ENCODE measurements at regions not wholly inside any gene's neighbourhood (a gene's known extent, or its start where the extent isn't known, plus 50 kb on each side); places are given as distances from the start of the nearest gene placed in this dataset.

DNA sequence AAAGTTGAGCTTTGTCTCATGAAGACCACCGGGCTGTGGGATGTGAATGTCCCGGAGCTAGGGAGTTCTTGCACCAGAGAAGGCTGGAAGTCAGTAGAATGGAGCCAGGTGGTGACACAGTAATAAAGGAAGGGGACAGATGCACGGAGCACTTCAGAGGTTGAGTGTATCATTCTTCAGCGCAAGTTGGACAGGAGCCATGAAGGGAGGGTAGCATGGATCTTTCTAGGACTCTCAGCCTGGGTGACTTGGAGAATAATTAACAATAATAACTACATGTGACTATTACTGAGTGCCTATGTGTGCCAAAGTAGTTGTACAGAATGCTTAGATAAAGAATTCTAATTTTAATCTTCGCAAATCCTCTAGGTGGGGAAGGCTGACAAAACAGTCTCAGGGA lies 258.7 kb upstream of the AJAP1 start:
- Histone ChIP-seq H3K4me1 (ENCODE audit: control insufficient read depth in 4 of 4, insufficient read depth in 4 of 4, low read length in 3 of 4) (no peaks in the 10 kb centered on the region), H3K27me3 (ENCODE audit: control insufficient read depth in 4 of 4, insufficient read depth in 4 of 4, low read length in 3 of 4) (peaks cover 0 to 5% (median 0%) of the 10 kb centered on the region in 4 donors), H3K9me3 (ENCODE audit: control insufficient read depth in 4 of 4, low read length in 3 of 4) (peaks cover 1 to 12% (median 7%) of the 10 kb centered on the region in 4 donors), H3K36me3 (ENCODE audit: control insufficient read depth in 4 of 4, insufficient read depth in 3 of 4, low read depth in 1 of 4, low read length in 3 of 4) (no peaks in the 10 kb centered on the region), H3K4me3 (ENCODE audit: low read depth in 1 of 3, low read length in 3 of 3) (no peak overlapping the region), H3K27ac (ENCODE audit: low read depth in 1 of 2, low read length in 2 of 2) (no peak overlapping the region), H3K9ac (ENCODE audit: low read depth in 1 of 2, low read length in 2 of 2) (no peak overlapping the region)
- no peak for TF ChIP-seq FOXA1 (IDR thresholded peaks at IDR 0.05)
- TF ChIP-seq RAD21 (IDR thresholded peaks at IDR 0.05) = no peak
- no peak for TF ChIP-seq HNF4A (conservative IDR thresholded peaks at IDR 0.05)
- TF ChIP-seq, protein P1, sequence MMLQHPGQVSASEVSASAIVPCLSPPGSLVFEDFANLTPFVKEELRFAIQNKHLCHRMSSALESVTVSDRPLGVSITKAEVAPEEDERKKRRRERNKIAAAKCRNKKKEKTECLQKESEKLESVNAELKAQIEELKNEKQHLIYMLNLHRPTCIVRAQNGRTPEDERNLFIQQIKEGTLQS (IDR thresholded peaks at IDR 0.05) = no peak
- no peak for TF ChIP-seq RXRA (IDR thresholded peaks at IDR 0.05)
- TF ChIP-seq, protein P2, sequence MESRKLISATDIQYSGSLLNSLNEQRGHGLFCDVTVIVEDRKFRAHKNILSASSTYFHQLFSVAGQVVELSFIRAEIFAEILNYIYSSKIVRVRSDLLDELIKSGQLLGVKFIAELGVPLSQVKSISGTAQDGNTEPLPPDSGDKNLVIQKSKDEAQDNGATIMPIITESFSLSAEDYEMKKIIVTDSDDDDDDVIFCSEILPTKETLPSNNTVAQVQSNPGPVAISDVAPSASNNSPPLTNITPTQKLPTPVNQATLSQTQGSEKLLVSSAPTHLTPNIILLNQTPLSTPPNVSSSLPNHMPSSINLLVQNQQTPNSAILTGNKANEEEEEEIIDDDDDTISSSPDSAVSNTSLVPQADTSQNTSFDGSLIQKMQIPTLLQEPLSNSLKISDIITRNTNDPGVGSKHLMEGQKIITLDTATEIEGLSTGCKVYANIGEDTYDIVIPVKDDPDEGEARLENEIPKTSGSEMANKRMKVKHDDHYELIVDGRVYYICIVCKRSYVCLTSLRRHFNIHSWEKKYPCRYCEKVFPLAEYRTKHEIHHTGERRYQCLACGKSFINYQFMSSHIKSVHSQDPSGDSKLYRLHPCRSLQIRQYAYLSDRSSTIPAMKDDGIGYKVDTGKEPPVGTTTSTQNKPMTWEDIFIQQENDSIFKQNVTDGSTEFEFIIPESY (IDR thresholded peaks at IDR 0.05) = no peak
- no peak for TF ChIP-seq NR2F2 (IDR thresholded peaks at IDR 0.05)
- TF ChIP-seq GABPA (IDR thresholded peaks at IDR 0.05 in 1 of 2, conservative IDR thresholded peaks at IDR 0.05 in 1 of 2) = no peak
- TF ChIP-seq YY1 (IDR thresholded peaks at IDR 0.05) = no peak
- no peak for TF ChIP-seq EGR1 (IDR thresholded peaks at IDR 0.05; ENCODE audit: low read depth in 2 of 2)
- TF ChIP-seq TAF1 (conservative IDR thresholded peaks at IDR 0.05) = no peak
- TF ChIP-seq, protein P3, sequence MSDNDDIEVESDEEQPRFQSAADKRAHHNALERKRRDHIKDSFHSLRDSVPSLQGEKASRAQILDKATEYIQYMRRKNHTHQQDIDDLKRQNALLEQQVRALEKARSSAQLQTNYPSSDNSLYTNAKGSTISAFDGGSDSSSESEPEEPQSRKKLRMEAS (IDR thresholded peaks at IDR 0.05) = no peak
- no peak for TF ChIP-seq HNF4G (IDR thresholded peaks at IDR 0.05)
- TF ChIP-seq JUND (IDR thresholded peaks at IDR 0.05) = no peak
- 83% methylated on average over 5 of the region's 5 CpGs for WGBS
- no peak for DNase-seq (ENCODE audit: low spot score)

DNA sequence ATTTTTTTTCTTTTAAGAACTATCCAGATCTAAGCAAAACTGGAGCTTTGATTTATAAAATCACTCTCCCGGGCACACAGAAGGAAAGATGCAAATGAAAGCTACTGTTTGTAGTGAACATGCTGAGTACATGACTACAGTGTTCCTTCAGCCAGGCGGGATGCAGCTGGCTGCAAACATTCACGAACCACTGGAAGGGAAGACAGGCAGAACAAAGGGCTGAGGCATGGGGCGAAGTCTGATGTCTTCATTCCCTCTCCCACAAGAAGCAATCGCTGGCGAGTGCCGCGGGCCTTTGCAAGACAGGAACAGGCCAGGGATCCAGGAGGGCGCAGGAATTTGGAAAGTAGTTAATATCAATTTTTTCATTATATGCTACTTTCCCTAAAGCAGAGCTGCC lies 257.9 kb upstream of the AJAP1 start:
- Histone ChIP-seq H3K36me3 (ENCODE audit: control insufficient read depth in 4 of 4, insufficient read depth in 3 of 4, low read depth in 1 of 4, low read length in 3 of 4) (no peaks in the 10 kb centered on the region), H3K4me3 (ENCODE audit: low read depth in 1 of 3, low read length in 3 of 3) (no peak overlapping the region)
- no peak for DNase-seq (ENCODE audit: low spot score)

More for the DNA sequence above, 257.9 kb upstream of the AJAP1 start:
- Histone ChIP-seq H3K4me1 (ENCODE audit: control insufficient read depth in 4 of 4, insufficient read depth in 4 of 4, low read length in 3 of 4) (no peaks in the 10 kb centered on the region), H3K27ac (ENCODE audit: low read depth in 1 of 2, low read length in 2 of 2) (no peak overlapping the region), H3K27me3 (ENCODE audit: control insufficient read depth in 4 of 4, insufficient read depth in 4 of 4, low read length in 3 of 4) (no peaks in the 10 kb centered on the region), H3K9ac (ENCODE audit: low read depth in 1 of 2, low read length in 2 of 2) (no peak overlapping the region), H3K9me3 (ENCODE audit: control insufficient read depth in 4 of 4, low read length in 3 of 4) (peaks cover 1 to 10% (median 6%) of the 10 kb centered on the region in 4 donors)
- TF ChIP-seq HNF4G (IDR thresholded peaks at IDR 0.05) = no peak
- TF ChIP-seq SP1 (IDR thresholded peaks at IDR 0.05) = no peak
- no peak for TF ChIP-seq TAF1 (conservative IDR thresholded peaks at IDR 0.05)
- TF ChIP-seq FOXA1 (IDR thresholded peaks at IDR 0.05) = no peak
- no peak for TF ChIP-seq JUND (IDR thresholded peaks at IDR 0.05)
- no peak for TF ChIP-seq FOXA2 (IDR thresholded peaks at IDR 0.05)
- TF ChIP-seq, protein P4, sequence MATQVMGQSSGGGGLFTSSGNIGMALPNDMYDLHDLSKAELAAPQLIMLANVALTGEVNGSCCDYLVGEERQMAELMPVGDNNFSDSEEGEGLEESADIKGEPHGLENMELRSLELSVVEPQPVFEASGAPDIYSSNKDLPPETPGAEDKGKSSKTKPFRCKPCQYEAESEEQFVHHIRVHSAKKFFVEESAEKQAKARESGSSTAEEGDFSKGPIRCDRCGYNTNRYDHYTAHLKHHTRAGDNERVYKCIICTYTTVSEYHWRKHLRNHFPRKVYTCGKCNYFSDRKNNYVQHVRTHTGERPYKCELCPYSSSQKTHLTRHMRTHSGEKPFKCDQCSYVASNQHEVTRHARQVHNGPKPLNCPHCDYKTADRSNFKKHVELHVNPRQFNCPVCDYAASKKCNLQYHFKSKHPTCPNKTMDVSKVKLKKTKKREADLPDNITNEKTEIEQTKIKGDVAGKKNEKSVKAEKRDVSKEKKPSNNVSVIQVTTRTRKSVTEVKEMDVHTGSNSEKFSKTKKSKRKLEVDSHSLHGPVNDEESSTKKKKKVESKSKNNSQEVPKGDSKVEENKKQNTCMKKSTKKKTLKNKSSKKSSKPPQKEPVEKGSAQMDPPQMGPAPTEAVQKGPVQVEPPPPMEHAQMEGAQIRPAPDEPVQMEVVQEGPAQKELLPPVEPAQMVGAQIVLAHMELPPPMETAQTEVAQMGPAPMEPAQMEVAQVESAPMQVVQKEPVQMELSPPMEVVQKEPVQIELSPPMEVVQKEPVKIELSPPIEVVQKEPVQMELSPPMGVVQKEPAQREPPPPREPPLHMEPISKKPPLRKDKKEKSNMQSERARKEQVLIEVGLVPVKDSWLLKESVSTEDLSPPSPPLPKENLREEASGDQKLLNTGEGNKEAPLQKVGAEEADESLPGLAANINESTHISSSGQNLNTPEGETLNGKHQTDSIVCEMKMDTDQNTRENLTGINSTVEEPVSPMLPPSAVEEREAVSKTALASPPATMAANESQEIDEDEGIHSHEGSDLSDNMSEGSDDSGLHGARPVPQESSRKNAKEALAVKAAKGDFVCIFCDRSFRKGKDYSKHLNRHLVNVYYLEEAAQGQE (IDR thresholded peaks at IDR 0.05) = no peak
- TF ChIP-seq HNF4A (conservative IDR thresholded peaks at IDR 0.05) = no peak
- no peak for TF ChIP-seq RXRA (IDR thresholded peaks at IDR 0.05)
- TF ChIP-seq, protein P5, sequence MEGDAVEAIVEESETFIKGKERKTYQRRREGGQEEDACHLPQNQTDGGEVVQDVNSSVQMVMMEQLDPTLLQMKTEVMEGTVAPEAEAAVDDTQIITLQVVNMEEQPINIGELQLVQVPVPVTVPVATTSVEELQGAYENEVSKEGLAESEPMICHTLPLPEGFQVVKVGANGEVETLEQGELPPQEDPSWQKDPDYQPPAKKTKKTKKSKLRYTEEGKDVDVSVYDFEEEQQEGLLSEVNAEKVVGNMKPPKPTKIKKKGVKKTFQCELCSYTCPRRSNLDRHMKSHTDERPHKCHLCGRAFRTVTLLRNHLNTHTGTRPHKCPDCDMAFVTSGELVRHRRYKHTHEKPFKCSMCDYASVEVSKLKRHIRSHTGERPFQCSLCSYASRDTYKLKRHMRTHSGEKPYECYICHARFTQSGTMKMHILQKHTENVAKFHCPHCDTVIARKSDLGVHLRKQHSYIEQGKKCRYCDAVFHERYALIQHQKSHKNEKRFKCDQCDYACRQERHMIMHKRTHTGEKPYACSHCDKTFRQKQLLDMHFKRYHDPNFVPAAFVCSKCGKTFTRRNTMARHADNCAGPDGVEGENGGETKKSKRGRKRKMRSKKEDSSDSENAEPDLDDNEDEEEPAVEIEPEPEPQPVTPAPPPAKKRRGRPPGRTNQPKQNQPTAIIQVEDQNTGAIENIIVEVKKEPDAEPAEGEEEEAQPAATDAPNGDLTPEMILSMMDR (IDR thresholded peaks at IDR 0.05; ENCODE audit: low read depth, low read length, missing input control) = no peak
- TF ChIP-seq EGR1 (IDR thresholded peaks at IDR 0.05; ENCODE audit: low read depth in 2 of 2) = no peak
- TF ChIP-seq, protein P2 (IDR thresholded peaks at IDR 0.05) = no peak
- TF ChIP-seq, protein P3 (IDR thresholded peaks at IDR 0.05) = no peak
- TF ChIP-seq GABPA (IDR thresholded peaks at IDR 0.05 in 1 of 2, conservative IDR thresholded peaks at IDR 0.05 in 1 of 2) = no peak
- TF ChIP-seq, protein P1 (IDR thresholded peaks at IDR 0.05) = no peak
- TF ChIP-seq YY1 (IDR thresholded peaks at IDR 0.05) = no peak
- TF ChIP-seq NR2F2 (IDR thresholded peaks at IDR 0.05) = no peak
- no peak for TF ChIP-seq RAD21 (IDR thresholded peaks at IDR 0.05)
- WGBS = 67% methylated on average over 9 of the region's 9 CpGs
